DND-41 (cell line): ENCODE measurements at regions not wholly inside any gene's neighbourhood (a gene's known extent, or its start where the extent isn't known, plus 50 kb on each side); places are given as distances from the start of the nearest gene placed in this dataset.

ENCODE experiments used
- ATAC-seq: fragments of 200-7000 bp; cut with Tn5 transposase; 3 replicates; pipeline ENCODE4 v1.9.1; 2021; ENCODE audit warnings: low read depth; ENCODE audit not compliant: insufficient read depth
- DNase-seq: peaks from one replicate; pipeline ENCODE4 v3.0.0-alpha.2; 2020
- H2AFZ ChIP-seq: 2 replicates; pipeline ENCODE4 v1.6.0; 2012; ENCODE audit warnings: low read depth, low read length
- H3K27ac ChIP-seq: 2 replicates; pipeline ENCODE4 v1.5.1; 2012; ENCODE audit warnings: low read length, inconsistent platforms
- H3K27me3 ChIP-seq: fragments of 200-600 bp; sonication (generic); 2 replicates; pipeline ENCODE4 v1.6.0; 2012; ENCODE audit warnings: low read length, mild to moderate bottlenecking, inconsistent platforms; ENCODE audit not compliant: insufficient read depth, poor library complexity
- H3K36me3 ChIP-seq: 2 replicates; pipeline ENCODE4 v1.5.1; 2012; ENCODE audit warnings: low read length, inconsistent platforms; ENCODE audit not compliant: insufficient read depth
- H3K4me1 ChIP-seq: 2 replicates; pipeline ENCODE4 v1.5.1; 2012; ENCODE audit warnings: mild to moderate bottlenecking, low read length; ENCODE audit not compliant: insufficient read depth
- H3K4me2 ChIP-seq: 2 replicates; pipeline ENCODE4 v1.6.0; 2012; ENCODE audit warnings: mild to moderate bottlenecking, moderate library complexity, low read length, inconsistent platforms; ENCODE audit not compliant: insufficient read depth
- H3K4me3 ChIP-seq, 2 experiments: fragments of 200-600 bp in 1 of 2; shearing (Covaris generic) in 1 of 2; 2 replicates each; pipeline ENCODE4 v1.5.1; 2012 to 2016; ENCODE audit warnings: inconsistent platforms in 2 of 2, low read length in 2 of 2, mild to moderate bottlenecking in 2 of 2, low read depth in 1 of 2, moderate library complexity in 1 of 2
- H3K79me2 ChIP-seq: 2 replicates; pipeline ENCODE4 v1.6.0; 2012; ENCODE audit warnings: low read length, inconsistent platforms; ENCODE audit not compliant: insufficient read depth
- H3K9ac ChIP-seq: 2 replicates; pipeline ENCODE4 v1.6.0; 2012; ENCODE audit warnings: low read depth, mild to moderate bottlenecking, inconsistent platforms, low read length, moderate library complexity
- H3K9me3 ChIP-seq: 2 replicates; pipeline ENCODE4 v1.5.1; 2012; ENCODE audit warnings: low read length, moderate library complexity, mild to moderate bottlenecking, inconsistent platforms; ENCODE audit not compliant: insufficient read depth, severe bottlenecking
- H4K20me1 ChIP-seq: 2 replicates; pipeline ENCODE4 v1.6.0; 2012; ENCODE audit warnings: low read length; ENCODE audit not compliant: insufficient read depth
- CTCF ChIP-seq: IDR thresholded peaks from 2 replicates; pipeline ENCODE4 v1.5.1; 2012; ENCODE audit warnings: borderline replicate concordance, low read length, moderate library complexity, mild to moderate bottlenecking; ENCODE audit not compliant: poor library complexity, severe bottlenecking; ENCODE audit errors: extremely low read depth
- EZH2 ChIP-seq: IDR thresholded peaks from 3 replicates; pipeline ENCODE4 v1.6.1; 2012; ENCODE audit warnings: borderline replicate concordance, low read depth, mild to moderate bottlenecking, moderate library complexity, low read length, inconsistent platforms; ENCODE audit not compliant: severe bottlenecking

DNA sequence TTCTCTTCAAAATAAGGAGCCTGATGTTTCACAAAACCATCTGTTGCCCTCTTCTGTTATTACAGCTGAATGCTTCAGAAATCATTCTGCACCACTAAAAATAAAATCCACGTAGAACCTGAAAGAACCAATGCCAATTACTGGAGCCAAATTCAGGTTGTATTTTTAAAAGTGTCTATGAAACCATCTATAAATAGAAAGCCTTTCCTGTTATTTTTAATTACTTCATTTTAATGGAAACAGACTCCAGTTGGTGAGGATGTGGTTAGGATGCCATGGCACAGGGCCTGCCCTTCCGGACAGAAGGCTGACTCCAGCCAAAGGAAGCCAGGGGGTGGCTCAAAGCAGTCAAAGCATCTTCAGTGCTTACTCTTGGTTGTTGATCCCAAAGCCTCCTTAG, 119.8 kb downstream of the TENT4A start:
- ATAC-seq (no peak), DNase-seq (no peak)
- Histone ChIP-seq H3K9me3 (peaks cover 10% of the 10 kb centered on the region), H3K9ac (no peak overlapping the region), H4K20me1 (no peaks in the 10 kb centered on the region; the same call in 1 of the 2 replicates), H3K27ac (no peak overlapping the region), H2AFZ (no peak overlapping the region), H3K4me2 (no peak overlapping the region), H3K4me1 (0 out of 2 replicates have a peak, but pooled peaks cover 5% of the 10 kb centered on the region), H3K79me2 (no peaks in the 10 kb centered on the region), H3K27me3 (no peaks in the 10 kb centered on the region), H3K36me3 (no peaks in the 10 kb centered on the region), H3K4me3 (no peak overlapping the region)
- TF ChIP-seq EZH2 (no peak), CTCF (no peak)

DNA sequence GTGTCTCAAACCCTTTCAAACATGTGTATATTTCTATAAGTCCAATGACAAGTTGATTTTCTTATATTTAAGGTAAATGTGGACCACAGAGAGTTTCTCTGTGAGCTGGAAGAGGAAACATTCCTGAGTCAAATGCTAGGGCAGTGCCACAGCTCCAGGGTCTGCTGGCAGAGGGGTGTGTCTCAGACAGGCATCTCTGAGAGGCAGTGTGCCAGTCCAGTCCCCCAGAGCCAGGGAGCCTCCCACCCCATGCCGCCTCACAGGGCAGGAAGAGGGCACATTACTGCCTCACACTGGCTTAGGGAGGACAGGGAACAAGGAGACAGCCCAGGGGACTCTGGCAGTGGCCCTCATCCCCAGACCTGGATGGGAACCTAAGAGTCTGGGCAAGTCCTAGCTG, 120.2 kb downstream of the TENT4A start:
- Histone ChIP-seq H3K9ac (no peak overlapping the region), H4K20me1 (no peaks in the 10 kb centered on the region; the same call in 1 of the 2 replicates), H3K4me2 (no peak overlapping the region), H2AFZ (no peak overlapping the region), H3K4me3 (no peak overlapping the region), H3K4me1 (0 out of 2 replicates have a peak, but pooled peaks cover under 1% of the 10 kb centered on the region), H3K36me3 (no peaks in the 10 kb centered on the region), H3K9me3 (peaks cover 10% of the 10 kb centered on the region), H3K27ac (no peak overlapping the region), H3K79me2 (no peaks in the 10 kb centered on the region), H3K27me3 (no peaks in the 10 kb centered on the region)
- DNase-seq: no peak
- no peak for ATAC-seq
- TF ChIP-seq CTCF: no peak
- TF ChIP-seq EZH2: no peak

DNA sequence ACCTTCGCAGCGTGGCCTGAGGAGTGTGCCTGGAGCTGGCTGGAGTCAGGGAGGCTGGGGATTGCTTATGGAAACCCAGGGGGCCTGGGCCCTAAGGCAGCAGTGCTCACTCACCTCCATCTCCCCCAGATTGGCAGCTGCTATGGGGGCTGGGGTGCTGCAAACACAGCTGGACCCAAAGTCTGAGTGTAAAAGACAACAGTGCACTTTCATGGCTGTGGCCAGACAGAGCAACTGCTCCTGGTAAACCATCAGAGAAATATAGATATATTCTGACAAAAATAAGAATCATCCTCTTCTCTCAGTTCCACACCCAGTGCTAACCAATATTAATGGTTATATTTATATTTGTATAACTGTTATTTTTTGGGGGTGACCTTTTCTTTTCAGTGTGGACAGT, 123.9 kb downstream of the TENT4A start:
- Histone ChIP-seq H3K4me2 (no peak overlapping the region), H2AFZ (no peak overlapping the region), H4K20me1 (no peaks in the 10 kb centered on the region), H3K27ac (no peak overlapping the region), H3K4me3 (no peak overlapping the region), H3K4me1 (no peaks in the 10 kb centered on the region), H3K27me3 (no peaks in the 10 kb centered on the region), H3K9ac (no peak overlapping the region), H3K79me2 (no peaks in the 10 kb centered on the region), H3K36me3 (no peaks in the 10 kb centered on the region), H3K9me3 (peaks cover 2% of the 10 kb centered on the region)
- no peak for ATAC-seq
- no peak for TF ChIP-seq EZH2
- TF ChIP-seq CTCF: no peak
- DNase-seq: no peak
